RWPE2 (cell line): ENCODE measurements at regions not wholly inside any gene's neighbourhood (a gene's known extent, or its start where the extent isn't known, plus 50 kb on each side); places are given as distances from the start of the nearest gene placed in this dataset.

Source experiments
- ATAC-seq: fragments of 200-7000 bp; cut with Tn5 transposase; 3 replicates; pipeline ENCODE4 v1.9.1; 2021; ENCODE audit warnings: low read depth
- DNase-seq: peaks from one replicate; pipeline ENCODE4 v3.0.0-alpha.2; 2020; ENCODE audit warnings: low spot score
- H3K27ac ChIP-seq: fragments of 450-650 bp; 2 replicates; pipeline ENCODE4 v1.5.1; 2017; ENCODE audit warnings: mild to moderate bottlenecking; ENCODE audit not compliant: poor library complexity, severe bottlenecking
- H3K27me3 ChIP-seq: fragments of 250-450 bp; sonication (Bioruptor Pico); 2 replicates; pipeline ENCODE4 v1.5.1; 2021; ENCODE audit warnings: mild to moderate bottlenecking, moderate library complexity; ENCODE audit not compliant: insufficient read depth, poor library complexity, severe bottlenecking
- H3K36me3 ChIP-seq: fragments of 250-450 bp; sonication (Bioruptor Pico); 2 replicates; pipeline ENCODE4 v1.5.1; 2020; ENCODE audit warnings: low read depth, mild to moderate bottlenecking, moderate library complexity
- H3K4me1 ChIP-seq: fragments of 250-450 bp; sonication (Bioruptor Pico); 2 replicates; pipeline ENCODE4 v1.5.1; 2021; ENCODE audit warnings: mild to moderate bottlenecking, moderate library complexity; ENCODE audit not compliant: insufficient read depth, poor library complexity, severe bottlenecking
- H3K4me3 ChIP-seq: fragments of 250-450 bp; sonication (Bioruptor Pico); 2 replicates; pipeline ENCODE4 v1.5.1; 2021; ENCODE audit warnings: mild to moderate bottlenecking, moderate library complexity; ENCODE audit not compliant: severe bottlenecking
- H3K9me3 ChIP-seq: fragments of 250-450 bp; sonication (Bioruptor Pico); 2 replicates; pipeline ENCODE4 v1.5.1; 2021; ENCODE audit warnings: mild to moderate bottlenecking, moderate library complexity; ENCODE audit not compliant: severe bottlenecking
- TF ChIP-seq, protein P1 (sequence below): fragments of 450-650 bp; IDR thresholded peaks from one replicate; pipeline ENCODE4 v1.5.1; 2017; ENCODE audit warnings: mild to moderate bottlenecking, moderate library complexity; ENCODE audit not compliant: poor library complexity, severe bottlenecking

DNA sequence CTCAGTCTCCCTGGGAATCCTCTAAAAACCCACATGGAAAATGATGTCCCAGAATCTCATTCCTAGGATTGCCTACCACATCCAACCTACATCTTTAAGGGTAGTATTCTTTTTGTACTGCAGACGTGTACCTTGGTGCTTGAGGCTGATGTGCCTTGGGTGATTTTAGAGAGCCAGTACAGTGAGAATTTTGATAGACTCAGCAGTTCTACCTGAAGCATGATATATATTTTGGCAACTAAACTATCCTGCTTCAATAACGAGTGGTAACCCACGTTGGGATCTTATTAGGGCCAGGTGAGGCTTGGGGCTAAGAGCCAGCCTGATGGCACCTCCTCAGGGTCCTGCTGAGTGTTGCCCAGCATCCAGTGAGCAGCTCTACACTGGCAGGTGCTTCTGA lies 140.4 kb downstream of the ZNF518B start:
- Histone ChIP-seq H3K27ac (no peak overlapping the region), H3K27me3 (no peaks in the 10 kb centered on the region), H3K4me1 (no peaks in the 10 kb centered on the region), H3K9me3 (no peaks in the 10 kb centered on the region), H3K36me3 (no peaks in the 10 kb centered on the region), H3K4me3 (no peak overlapping the region)
- DNase-seq (no peak), ATAC-seq (no peak)
- TF ChIP-seq, protein P1, sequence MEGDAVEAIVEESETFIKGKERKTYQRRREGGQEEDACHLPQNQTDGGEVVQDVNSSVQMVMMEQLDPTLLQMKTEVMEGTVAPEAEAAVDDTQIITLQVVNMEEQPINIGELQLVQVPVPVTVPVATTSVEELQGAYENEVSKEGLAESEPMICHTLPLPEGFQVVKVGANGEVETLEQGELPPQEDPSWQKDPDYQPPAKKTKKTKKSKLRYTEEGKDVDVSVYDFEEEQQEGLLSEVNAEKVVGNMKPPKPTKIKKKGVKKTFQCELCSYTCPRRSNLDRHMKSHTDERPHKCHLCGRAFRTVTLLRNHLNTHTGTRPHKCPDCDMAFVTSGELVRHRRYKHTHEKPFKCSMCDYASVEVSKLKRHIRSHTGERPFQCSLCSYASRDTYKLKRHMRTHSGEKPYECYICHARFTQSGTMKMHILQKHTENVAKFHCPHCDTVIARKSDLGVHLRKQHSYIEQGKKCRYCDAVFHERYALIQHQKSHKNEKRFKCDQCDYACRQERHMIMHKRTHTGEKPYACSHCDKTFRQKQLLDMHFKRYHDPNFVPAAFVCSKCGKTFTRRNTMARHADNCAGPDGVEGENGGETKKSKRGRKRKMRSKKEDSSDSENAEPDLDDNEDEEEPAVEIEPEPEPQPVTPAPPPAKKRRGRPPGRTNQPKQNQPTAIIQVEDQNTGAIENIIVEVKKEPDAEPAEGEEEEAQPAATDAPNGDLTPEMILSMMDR: no peak

DNA sequence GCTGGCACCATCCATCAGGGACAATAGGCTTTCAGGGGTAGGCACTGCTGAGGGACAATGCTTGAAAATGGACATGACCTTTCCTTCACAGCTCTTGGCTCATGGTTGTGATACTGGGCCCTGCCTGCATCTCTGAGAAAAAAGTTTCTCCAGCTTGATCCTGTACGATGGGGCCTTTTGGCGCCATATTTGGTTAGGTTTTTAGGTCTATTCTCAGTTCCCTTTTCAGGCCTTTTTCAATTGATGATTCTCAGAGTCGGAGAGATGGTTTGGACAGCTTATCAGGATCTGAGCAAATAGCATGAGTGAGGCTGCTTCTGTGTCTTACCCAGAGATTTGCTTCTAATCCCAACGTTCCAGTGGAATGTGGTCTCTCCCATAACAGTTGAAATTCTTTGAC lies 141.6 kb downstream of the ZNF518B start:
- Histone ChIP-seq H3K27me3 (no peaks in the 10 kb centered on the region), H3K4me1 (no peaks in the 10 kb centered on the region), H3K4me3 (no peak overlapping the region), H3K9me3 (no peaks in the 10 kb centered on the region), H3K27ac (no peak overlapping the region), H3K36me3 (no peaks in the 10 kb centered on the region)
- ATAC-seq (no peak), DNase-seq (no peak)
- TF ChIP-seq, protein P1: no peak

DNA sequence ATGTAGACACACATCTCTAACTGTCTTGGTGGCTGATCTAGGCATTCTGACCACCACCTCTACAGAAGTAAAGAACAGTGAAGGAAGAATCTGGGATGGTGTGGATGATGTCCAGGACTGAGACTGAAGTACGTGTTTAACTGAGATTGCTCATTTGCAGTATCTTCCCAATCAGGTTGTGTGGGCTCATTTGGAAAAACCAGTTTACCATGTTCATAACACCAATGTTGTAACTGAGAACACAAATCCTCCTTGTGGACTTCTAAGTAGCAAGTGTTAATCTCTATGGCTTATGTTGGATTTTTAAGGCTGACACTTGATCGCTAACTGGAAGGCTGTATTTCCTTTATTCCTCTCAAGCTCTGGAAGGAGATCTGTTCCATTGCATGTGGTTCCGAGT lies 144.7 kb downstream of the ZNF518B start:
- no peak overlapping the region for H3K4me3 ChIP-seq
- no peak overlapping the region for H3K27ac ChIP-seq
- H3K9me3 ChIP-seq: no peaks in the 10 kb centered on the region
- H3K4me1 ChIP-seq: no peaks in the 10 kb centered on the region
- TF ChIP-seq, protein P1: no peak
- H3K36me3 ChIP-seq: no peaks in the 10 kb centered on the region
- DNase-seq (no peak), ATAC-seq (no peak)
- no peaks in the 10 kb centered on the region for H3K27me3 ChIP-seq

DNA sequence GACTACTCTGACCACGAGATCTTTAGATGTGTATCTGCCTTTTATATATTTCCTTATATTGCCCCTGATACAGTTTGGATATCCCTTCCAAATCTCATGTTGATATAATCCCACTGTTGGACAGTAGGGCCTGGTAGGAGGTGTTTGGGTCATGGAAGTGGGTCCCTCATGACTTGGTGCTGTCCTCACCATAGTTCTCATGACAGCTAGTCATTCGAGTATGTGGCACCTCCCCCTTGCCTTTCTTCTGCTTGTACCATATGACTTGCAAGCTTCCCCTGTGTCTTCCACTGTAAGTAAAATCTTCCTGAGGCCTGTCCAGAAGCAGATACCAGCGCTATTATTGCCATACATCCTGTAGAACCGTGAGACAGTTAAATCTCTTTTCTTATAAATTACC lies 145.3 kb downstream of the ZNF518B start:
- H3K4me1 ChIP-seq: no peaks in the 10 kb centered on the region
- DNase-seq: no peak
- no peaks in the 10 kb centered on the region for H3K36me3 ChIP-seq
- no peaks in the 10 kb centered on the region for H3K9me3 ChIP-seq
- TF ChIP-seq, protein P1: no peak
- ATAC-seq: no peak
- H3K27ac ChIP-seq: no peak overlapping the region
- H3K4me3 ChIP-seq: no peak overlapping the region
- H3K27me3 ChIP-seq: no peaks in the 10 kb centered on the region

DNA sequence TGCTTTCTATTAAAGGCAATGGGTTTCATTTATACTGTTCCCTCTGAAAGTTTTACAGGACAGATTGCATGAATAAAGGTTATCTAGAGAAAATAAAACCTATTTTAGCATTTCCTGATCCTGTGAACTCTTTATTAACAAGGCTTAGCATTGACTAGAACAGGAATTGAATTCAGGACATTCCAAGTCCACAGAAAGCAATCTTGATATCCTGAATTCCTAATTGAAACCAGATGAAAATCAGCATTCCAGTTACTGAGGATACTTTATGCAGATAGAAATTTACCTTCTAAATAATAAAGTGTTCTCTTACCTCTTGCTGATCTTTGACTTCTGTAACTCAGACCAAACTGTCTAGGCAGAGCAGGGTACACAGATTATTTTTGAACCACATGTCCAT lies 151.4 kb downstream of the ZNF518B start:
- ATAC-seq: no peak
- no peaks in the 10 kb centered on the region for H3K36me3 ChIP-seq
- TF ChIP-seq, protein P1: no peak
- H3K27me3 ChIP-seq: no peaks in the 10 kb centered on the region
- H3K4me1 ChIP-seq: no peaks in the 10 kb centered on the region
- no peak overlapping the region for H3K27ac ChIP-seq
- H3K4me3 ChIP-seq: no peak overlapping the region
- H3K9me3 ChIP-seq: no peaks in the 10 kb centered on the region
- DNase-seq: no peak
